GM10266 (cell line): ENCODE measurements at regions not wholly inside any gene's neighbourhood (a gene's known extent, or its start where the extent isn't known, plus 50 kb on each side); places are given as distances from the start of the nearest gene placed in this dataset.

Experiments
- DNase-seq: peaks from one replicate; pipeline ENCODE4 v3.0.0; 2012; ENCODE audit errors: extremely low spot score
- TF ChIP-seq, protein P1 (sequence below): IDR thresholded peaks from 2 replicates; pipeline ENCODE4 v1.5.1; 2012; ENCODE audit warnings: mild to moderate bottlenecking, low read depth; ENCODE audit not compliant: control insufficient read depth, insufficient read depth; ENCODE audit errors: missing control alignments

DNA sequence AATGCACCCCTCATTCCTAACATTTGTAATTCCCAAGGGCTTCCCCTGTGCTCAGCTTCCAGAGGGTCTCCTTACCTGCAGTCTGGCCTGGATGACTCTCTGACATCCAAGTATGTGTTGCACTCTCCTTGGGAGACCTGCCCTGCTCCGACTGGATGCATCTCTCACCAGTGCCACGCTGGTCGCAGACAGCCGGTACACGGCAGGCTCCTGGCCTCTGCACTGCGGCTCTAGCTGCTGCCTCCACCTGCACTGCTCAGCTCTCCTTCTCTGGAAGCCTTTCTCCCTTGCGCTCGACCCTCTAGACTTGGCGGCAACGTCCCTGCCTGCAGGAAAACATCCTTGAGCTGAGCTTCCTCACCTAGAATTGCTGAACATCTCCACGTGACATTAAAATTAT, 685.9 kb downstream of the BRD1 start:
- DNase-seq = no peak
- TF ChIP-seq, protein P1, sequence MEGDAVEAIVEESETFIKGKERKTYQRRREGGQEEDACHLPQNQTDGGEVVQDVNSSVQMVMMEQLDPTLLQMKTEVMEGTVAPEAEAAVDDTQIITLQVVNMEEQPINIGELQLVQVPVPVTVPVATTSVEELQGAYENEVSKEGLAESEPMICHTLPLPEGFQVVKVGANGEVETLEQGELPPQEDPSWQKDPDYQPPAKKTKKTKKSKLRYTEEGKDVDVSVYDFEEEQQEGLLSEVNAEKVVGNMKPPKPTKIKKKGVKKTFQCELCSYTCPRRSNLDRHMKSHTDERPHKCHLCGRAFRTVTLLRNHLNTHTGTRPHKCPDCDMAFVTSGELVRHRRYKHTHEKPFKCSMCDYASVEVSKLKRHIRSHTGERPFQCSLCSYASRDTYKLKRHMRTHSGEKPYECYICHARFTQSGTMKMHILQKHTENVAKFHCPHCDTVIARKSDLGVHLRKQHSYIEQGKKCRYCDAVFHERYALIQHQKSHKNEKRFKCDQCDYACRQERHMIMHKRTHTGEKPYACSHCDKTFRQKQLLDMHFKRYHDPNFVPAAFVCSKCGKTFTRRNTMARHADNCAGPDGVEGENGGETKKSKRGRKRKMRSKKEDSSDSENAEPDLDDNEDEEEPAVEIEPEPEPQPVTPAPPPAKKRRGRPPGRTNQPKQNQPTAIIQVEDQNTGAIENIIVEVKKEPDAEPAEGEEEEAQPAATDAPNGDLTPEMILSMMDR = no peak

DNA sequence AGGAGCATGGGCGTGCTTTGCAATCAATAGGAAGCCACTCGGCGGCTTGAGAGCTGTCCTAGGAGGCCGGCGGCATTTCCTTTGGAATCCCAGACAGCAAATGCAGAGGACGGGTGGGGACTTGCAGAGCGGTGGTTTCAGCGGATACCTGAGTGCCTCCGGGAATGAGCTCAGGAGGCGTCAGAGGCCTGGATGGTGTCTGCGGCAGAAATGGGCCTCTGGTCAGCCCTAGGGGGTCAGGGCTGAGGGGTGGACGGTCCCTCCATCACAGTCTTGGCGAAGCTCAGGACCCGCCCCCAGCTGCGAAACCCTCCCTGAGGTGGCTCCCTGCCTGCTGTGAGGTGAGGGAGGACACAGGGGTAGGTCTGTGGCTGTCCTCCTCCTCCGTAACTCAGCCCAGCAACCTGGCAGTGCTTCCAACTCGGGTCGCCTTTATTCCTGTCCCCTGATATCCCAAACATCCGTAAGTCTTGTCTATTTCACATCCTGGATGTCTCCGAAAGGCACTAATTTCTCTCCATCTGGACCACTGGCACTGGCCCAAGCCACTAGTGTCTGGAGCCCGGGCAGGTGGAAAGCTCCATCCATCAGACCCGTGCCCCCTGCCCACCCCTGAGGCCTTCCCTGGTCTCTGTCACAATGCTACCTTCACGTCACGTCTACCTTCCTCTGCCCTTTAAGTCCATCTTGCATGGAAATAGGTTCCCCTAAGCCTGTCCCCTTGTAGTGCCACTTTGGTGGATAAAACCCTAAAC, 686.6 kb downstream of the BRD1 start:
- TF ChIP-seq, protein P1 = no peak
- DNase-seq = no peak

DNA sequence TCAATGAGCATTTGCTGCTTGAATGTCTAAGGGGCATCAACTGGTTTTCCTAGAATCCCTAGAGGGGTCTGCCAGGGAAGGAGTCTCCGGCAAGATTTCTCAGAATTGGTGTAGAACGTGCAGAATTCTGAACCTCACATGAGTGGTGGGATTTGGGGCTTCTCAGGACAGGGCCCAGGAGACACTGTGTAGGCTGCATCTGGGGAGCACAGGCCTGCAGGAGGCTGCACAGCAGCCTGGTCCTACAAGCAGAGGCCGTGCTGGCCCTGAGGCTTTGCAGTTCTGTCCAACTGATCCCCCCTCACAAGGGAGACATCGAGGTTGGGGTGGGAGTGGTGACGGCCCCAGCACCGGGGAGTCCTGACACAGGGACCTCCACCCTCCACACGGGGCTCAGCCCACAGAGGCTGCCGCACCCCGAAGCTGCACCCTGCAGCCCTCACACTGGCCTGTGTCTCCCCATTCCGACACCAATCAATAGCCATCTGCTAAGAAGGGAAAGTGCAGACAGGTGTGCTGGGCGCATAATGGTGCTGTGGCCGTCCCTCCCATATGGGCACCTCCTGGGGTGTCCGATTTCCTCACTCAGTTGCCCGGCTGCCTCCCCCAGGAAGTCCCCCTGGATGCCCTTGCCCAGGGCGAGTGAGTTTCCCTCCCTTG, 688.1 kb downstream of the BRD1 start:
- TF ChIP-seq, protein P1 = no peak
- no peak for DNase-seq

DNA sequence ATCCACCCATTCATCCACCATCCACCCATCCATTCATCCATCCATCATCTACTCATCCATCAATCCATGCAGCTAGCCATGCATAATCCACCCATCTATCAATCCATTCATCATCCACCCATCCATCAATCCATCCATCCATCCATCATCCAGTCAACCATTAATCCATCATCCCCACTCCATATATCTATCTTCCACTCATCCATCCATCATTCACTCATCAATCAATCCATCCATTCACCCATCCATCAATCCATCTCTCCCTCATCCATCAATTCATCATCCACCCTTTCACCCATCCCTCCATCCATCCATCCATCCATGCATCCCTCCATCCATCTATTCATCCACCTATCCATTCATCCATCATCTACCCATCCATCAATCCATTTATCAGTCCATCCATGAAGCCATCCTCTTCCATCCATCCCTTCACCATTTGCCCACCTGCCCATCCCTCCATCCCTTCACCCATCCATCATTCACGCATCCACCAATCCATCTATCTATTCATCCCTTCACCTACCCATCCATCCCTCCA, 689.4 kb downstream of the BRD1 start:
- DNase-seq = no peak
- TF ChIP-seq, protein P1 = no peak

DNA sequence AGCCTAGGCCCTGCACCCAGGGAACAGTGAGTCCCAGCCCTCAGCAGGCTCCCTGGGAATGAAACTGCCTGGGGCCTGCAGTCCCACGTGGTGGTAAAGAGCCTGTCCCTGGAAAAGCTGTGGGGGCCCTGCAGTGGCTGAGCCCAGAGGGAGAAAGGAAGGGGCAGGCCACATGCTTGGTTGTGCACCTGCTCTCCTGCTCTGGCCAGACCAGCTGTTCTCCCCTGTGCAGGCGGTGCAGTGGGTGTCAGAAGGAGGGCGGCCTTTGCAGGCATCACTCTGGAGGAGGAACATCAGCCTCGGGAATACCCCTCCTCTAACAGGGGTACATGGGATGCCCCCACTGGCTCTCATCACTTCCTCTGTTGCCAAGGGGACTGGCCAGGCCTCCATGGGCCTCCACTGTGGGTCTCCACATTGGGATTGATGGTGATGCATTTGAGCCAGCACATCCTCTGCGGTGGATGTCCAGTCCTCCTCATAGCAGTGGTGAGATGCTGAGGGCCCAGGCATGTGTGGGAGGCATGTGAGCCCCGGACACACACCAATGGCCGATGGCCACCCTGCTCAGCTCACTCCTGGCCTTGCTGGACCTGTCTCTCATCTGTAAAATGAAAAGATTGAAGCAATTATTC, 690.4 kb downstream of the BRD1 start:
- TF ChIP-seq, protein P1 = no peak
- no peak for DNase-seq

DNA sequence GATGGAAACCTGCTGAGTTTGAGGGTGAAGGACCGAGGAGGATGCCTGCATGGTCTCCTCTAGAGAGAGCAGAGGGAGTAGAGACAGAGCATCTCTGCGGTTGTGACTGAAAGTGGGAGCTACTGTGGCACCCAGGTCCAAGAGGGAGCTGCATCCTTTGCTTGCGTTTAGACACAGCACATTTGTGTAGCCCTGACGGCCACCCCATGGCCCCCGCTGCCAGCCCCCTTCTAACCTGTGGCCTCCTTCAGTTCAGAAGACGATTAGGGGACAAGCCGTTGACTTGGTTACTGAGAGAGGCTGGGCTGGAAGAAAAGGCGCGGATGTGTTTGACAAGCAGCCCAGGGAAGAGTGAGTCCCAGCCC, 690.9 kb downstream of the BRD1 start:
- TF ChIP-seq, protein P1 = no peak
- no peak for DNase-seq

DNA sequence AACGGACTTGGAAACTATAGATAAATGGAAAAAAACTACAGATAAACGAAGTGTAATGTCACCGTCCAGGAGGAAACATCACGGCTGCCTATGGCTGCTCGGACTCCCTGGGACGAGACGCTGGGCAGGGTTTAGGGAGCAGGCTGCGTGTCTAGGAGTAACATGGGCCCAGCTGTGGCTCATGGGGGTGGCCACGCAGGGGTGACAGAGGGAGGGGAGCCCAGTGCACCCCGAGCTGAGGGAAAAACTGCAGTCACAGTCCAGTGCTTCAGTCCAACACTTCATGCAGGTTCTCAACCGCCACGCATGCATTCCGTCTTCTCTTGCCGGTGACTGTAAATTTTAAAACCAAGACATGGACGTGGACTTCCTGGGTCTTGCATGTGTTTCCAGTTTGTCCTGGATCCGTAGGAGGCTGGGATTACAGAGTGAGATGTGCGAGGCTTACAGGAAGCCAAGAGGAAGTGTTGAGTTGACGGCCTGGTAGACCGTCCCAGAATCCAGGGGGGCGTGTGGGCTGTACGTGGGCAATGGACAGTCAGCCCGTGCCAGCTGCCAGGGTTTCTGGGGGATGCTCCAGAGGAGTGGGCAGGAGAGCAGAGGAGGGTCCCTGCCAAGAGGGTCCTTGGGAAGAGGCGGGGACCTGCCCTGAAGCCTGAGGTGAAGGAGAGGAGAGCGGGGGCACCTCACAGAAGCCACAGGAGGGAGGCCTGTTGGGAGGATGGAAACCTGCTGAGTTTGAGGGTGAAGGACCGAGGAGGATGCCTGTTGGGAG, 691.4 kb downstream of the BRD1 start:
- no peak for DNase-seq
- TF ChIP-seq, protein P1 = no peak
